Esophagus squamous epithelium (tissue), 4 donors: ENCODE measurements at regions not wholly inside any gene's neighbourhood (a gene's known extent, or its start where the extent isn't known, plus 50 kb on each side); places are given as distances from the start of the nearest gene placed in this dataset.

ENCODE experiments used
- CTCF ChIP-seq, 6 experiments: fragments of 450-650 bp in 4 of 6; fragments of 200-600 bp in 2 of 6; sonication (generic) in 2 of 6; IDR thresholded peaks; one replicate each; pipeline ENCODE4 v1.5.1; 2016 to 2019; ENCODE audit warnings: antibody characterized with exemption in 6 of 6, mild to moderate bottlenecking in 4 of 6, moderate library complexity in 4 of 6
- POLR2A ChIP-seq, 4 donors: fragments of 450-650 bp; IDR thresholded peaks; one replicate each; pipeline ENCODE4 v1.6.1; 2017; ENCODE audit warnings: antibody characterized with exemption in 4 of 4, mild to moderate bottlenecking in 4 of 4, moderate library complexity in 3 of 4

DNA sequence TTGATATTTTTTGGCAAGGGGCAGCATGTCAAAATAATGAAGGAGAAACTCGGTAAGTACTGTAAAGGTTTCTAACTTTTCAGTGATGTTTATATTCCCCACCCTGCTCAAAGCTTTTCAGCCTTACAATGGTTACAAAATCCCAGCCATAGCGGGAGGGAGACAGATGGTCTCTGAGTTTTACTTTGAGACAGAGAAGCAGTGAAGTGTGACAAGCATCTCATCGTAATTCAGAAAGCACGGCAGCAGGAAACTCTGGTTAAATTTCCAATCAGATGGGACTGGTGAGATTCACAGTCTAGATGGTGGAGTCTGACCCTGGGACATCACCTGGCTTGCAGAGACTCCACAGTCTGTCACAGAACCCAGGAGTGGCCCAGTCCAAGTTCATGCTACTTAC is 448.0 kb upstream of the AMELY start:
- no peak for TF ChIP-seq CTCF (IDR thresholded peaks at IDR 0.05)
- TF ChIP-seq POLR2A (IDR thresholded peaks at IDR 0.05), result no peak
